Liver (tissue), 8 donors: ENCODE measurements at regions not wholly inside any gene's neighbourhood (a gene's known extent, or its start where the extent isn't known, plus 50 kb on each side); places are given as distances from the start of the nearest gene placed in this dataset.

Experiments used
- DNase-seq: peaks from one replicate; pipeline ENCODE4 v3.0.0-alpha.2; 2017; ENCODE audit warnings: low spot score
- H3K27ac ChIP-seq, 2 donors: one replicate each; pipeline ENCODE4 v1.7.0; 2013; ENCODE audit warnings: inconsistent platforms in 2 of 2, low read length in 2 of 2, control low read depth in 1 of 2, low read depth in 1 of 2, mild to moderate bottlenecking in 1 of 2
- H3K27me3 ChIP-seq, 4 donors: one replicate each; pipeline versions ENCODE4 v1.6.1 to v1.7.0; 2013; ENCODE audit warnings: low read length in 3 of 4, inconsistent platforms in 1 of 4, mild to moderate bottlenecking in 1 of 4, moderate library complexity in 1 of 4; ENCODE audit not compliant: control insufficient read depth in 4 of 4, insufficient read depth in 4 of 4
- H3K36me3 ChIP-seq, 4 donors: one replicate each; pipeline versions ENCODE4 v1.6.1 to v1.7.0; 2013; ENCODE audit warnings: low read length in 3 of 4, mild to moderate bottlenecking in 3 of 4, low read depth in 1 of 4, moderate library complexity in 1 of 4; ENCODE audit not compliant: control insufficient read depth in 4 of 4, insufficient read depth in 3 of 4
- H3K4me1 ChIP-seq, 4 donors: one replicate each; pipeline versions ENCODE4 v1.6.1 to v1.7.0; 2013; ENCODE audit warnings: low read length in 3 of 4, mild to moderate bottlenecking in 3 of 4, moderate library complexity in 1 of 4; ENCODE audit not compliant: control insufficient read depth in 4 of 4, insufficient read depth in 4 of 4
- H3K4me3 ChIP-seq, 3 donors: one replicate each; pipeline versions ENCODE4 v1.6.1 to v1.7.0; 2013; ENCODE audit warnings: low read length in 3 of 3, control low read depth in 1 of 3, low read depth in 1 of 3, mild to moderate bottlenecking in 1 of 3
- H3K9ac ChIP-seq, 2 donors: one replicate each; pipeline ENCODE4 v1.7.0; 2013; ENCODE audit warnings: low read length in 2 of 2, mild to moderate bottlenecking in 2 of 2, moderate library complexity in 2 of 2, control low read depth in 1 of 2, low read depth in 1 of 2
- H3K9me3 ChIP-seq, 4 donors: one replicate each; pipeline versions ENCODE4 v1.6.1 to v1.7.0; 2013; ENCODE audit warnings: low read length in 3 of 4; ENCODE audit not compliant: control insufficient read depth in 4 of 4
- ATF3 ChIP-seq: IDR thresholded peaks from 2 replicates; pipeline ENCODE4 v1.6.1; 2016; ENCODE audit warnings: antibody characterized with exemption
- CTCF ChIP-seq: fragments of 150-350 bp; IDR thresholded peaks from 2 replicates; pipeline ENCODE4 v1.5.1; 2017; ENCODE audit warnings: improper control_type of control experiment, low read depth, low read length; ENCODE audit not compliant: missing input control
- EGR1 ChIP-seq, 2 donors: IDR thresholded peaks; 2 replicates each; pipeline ENCODE4 v1.6.1; 2016 to 2018; ENCODE audit warnings: antibody characterized with exemption in 2 of 2, low read depth in 2 of 2
- FOXA1 ChIP-seq: IDR thresholded peaks from 2 replicates; pipeline ENCODE4 v1.6.1; 2016; ENCODE audit warnings: antibody characterized with exemption
- FOXA2 ChIP-seq: IDR thresholded peaks from 2 replicates; pipeline ENCODE4 v1.6.1; 2016; ENCODE audit warnings: antibody characterized with exemption
- GABPA ChIP-seq, 2 donors: IDR thresholded peaks in 1 of 2; conservative IDR thresholded peaks in 1 of 2; 2 replicates each; pipeline ENCODE4 v1.6.1; 2016; ENCODE audit warnings: antibody characterized with exemption in 2 of 2, mild to moderate bottlenecking in 1 of 2, moderate library complexity in 1 of 2
- HNF4A ChIP-seq, 2 donors: conservative IDR thresholded peaks; 2 replicates each; pipeline ENCODE4 v1.6.1; 2016; ENCODE audit warnings: antibody characterized with exemption in 2 of 2, mild to moderate bottlenecking in 2 of 2
- HNF4G ChIP-seq: IDR thresholded peaks from 2 replicates; pipeline ENCODE4 v1.6.1; 2016; ENCODE audit warnings: antibody characterized with exemption
- JUND ChIP-seq, 2 donors: IDR thresholded peaks; 2 replicates each; pipeline ENCODE4 v1.6.1; 2016; ENCODE audit warnings: antibody characterized with exemption in 2 of 2
- NR2F2 ChIP-seq: IDR thresholded peaks from 2 replicates; pipeline ENCODE4 v1.6.1; 2016; ENCODE audit warnings: antibody characterized with exemption
- SP1 ChIP-seq: IDR thresholded peaks from 2 replicates; pipeline ENCODE4 v1.6.1; 2018; ENCODE audit warnings: antibody characterized with exemption, mild to moderate bottlenecking
- TAF1 ChIP-seq: conservative IDR thresholded peaks from 2 replicates; pipeline ENCODE4 v1.6.1; 2016; ENCODE audit warnings: antibody characterized with exemption, mild to moderate bottlenecking
- YY1 ChIP-seq: IDR thresholded peaks from 2 replicates; pipeline ENCODE4 v1.6.1; 2016; ENCODE audit warnings: antibody characterized with exemption, mild to moderate bottlenecking
- WGBS: extraction: QIAGEN DNeasy Blood & Tissue Kit; methylation state at CpG from one replicate; pipeline ENCODE4 v1.1.7; 2013; 5-methylcytosine and 5-hydroxymethylcytosine counted together
- TF ChIP-seq, protein P1 (sequence below): IDR thresholded peaks from 2 replicates; pipeline ENCODE4 v1.6.1; 2016; ENCODE audit warnings: antibody characterized with exemption
- TF ChIP-seq, protein P2 (sequence below): IDR thresholded peaks from 2 replicates; pipeline ENCODE4 v1.6.1; 2016; ENCODE audit warnings: antibody characterized with exemption, mild to moderate bottlenecking
- donor health status: healthy.
- donor health status: healthy.
- donor health status: healthy.
- donor health status: healthy.
- donor health status: healthy.

DNA sequence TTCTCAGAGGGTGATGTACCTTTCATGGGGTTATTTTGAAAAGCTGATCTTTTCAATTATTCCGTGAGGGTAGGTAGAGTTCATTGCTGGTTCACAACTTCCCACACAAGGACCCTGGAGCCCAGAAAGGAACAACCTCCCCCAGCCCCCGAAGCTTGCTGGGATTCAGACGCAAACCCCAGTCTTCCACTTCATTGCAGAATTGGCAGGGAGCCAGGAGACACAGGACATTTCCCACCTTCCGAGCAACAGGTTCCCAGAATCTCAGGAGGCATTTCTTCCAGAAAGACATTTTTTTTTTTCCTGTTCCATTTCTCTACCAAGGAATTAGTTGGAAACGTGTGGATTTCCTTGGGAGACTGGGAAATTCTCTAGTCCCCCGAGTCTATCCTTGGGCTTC is 106.1 kb downstream of the GP2 start:
- no peak for DNase-seq
- TF ChIP-seq SP1, result no peak
- WGBS, result 68% methylated on average over 6 of the region's 6 CpGs
- Histone ChIP-seq H3K27me3 (peaks cover 0 to 6% (median 0%) of the 10 kb centered on the region in 4 donors), H3K9me3 (peaks cover 0 to 5% (median under 1%) of the 10 kb centered on the region in 4 donors), H3K36me3 (no peaks in the 10 kb centered on the region), H3K4me3 (no peak overlapping the region), H3K9ac (no peak overlapping the region), H3K27ac (no peak overlapping the region), H3K4me1 (no peaks in the 10 kb centered on the region)

- Histone ChIP-seq H3K36me3 (no peaks in the 10 kb centered on the region), H3K4me3 (no peak overlapping the region), H3K4me1 (no peaks in the 10 kb centered on the region), H3K27ac (no peak overlapping the region), H3K9me3 (peaks cover 0 to 5% (median 0%) of the 10 kb centered on the region in 4 donors), H3K27me3 (no peaks in the 10 kb centered on the region), H3K9ac (no peak overlapping the region)
- no peak for DNase-seq
- WGBS, result 81% methylated on average over 1 of the region's 1 CpG
- no peak for TF ChIP-seq JUND (IDR thresholded peaks at IDR 0.05)
- no peak for TF ChIP-seq SP1
- TF ChIP-seq HNF4G, result no peak
- no peak for TF ChIP-seq EGR1 (IDR thresholded peaks at IDR 0.05; ENCODE audit: low read depth in 2 of 2)
- no peak for TF ChIP-seq TAF1
- no peak for TF ChIP-seq YY1
- no peak for TF ChIP-seq FOXA2
- TF ChIP-seq, protein P1, sequence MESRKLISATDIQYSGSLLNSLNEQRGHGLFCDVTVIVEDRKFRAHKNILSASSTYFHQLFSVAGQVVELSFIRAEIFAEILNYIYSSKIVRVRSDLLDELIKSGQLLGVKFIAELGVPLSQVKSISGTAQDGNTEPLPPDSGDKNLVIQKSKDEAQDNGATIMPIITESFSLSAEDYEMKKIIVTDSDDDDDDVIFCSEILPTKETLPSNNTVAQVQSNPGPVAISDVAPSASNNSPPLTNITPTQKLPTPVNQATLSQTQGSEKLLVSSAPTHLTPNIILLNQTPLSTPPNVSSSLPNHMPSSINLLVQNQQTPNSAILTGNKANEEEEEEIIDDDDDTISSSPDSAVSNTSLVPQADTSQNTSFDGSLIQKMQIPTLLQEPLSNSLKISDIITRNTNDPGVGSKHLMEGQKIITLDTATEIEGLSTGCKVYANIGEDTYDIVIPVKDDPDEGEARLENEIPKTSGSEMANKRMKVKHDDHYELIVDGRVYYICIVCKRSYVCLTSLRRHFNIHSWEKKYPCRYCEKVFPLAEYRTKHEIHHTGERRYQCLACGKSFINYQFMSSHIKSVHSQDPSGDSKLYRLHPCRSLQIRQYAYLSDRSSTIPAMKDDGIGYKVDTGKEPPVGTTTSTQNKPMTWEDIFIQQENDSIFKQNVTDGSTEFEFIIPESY, result no peak
- TF ChIP-seq HNF4A (conservative IDR thresholded peaks at IDR 0.05), result no peak
- TF ChIP-seq NR2F2, result no peak
- TF ChIP-seq FOXA1, result no peak
- TF ChIP-seq GABPA (IDR thresholded peaks at IDR 0.05 in 1 of 2, conservative IDR thresholded peaks at IDR 0.05 in 1 of 2), result no peak
- no peak for TF ChIP-seq ATF3
Observed at GRCh38 chr16:20218093-20218492, 109.2 kb downstream of the GP2 start.

DNA sequence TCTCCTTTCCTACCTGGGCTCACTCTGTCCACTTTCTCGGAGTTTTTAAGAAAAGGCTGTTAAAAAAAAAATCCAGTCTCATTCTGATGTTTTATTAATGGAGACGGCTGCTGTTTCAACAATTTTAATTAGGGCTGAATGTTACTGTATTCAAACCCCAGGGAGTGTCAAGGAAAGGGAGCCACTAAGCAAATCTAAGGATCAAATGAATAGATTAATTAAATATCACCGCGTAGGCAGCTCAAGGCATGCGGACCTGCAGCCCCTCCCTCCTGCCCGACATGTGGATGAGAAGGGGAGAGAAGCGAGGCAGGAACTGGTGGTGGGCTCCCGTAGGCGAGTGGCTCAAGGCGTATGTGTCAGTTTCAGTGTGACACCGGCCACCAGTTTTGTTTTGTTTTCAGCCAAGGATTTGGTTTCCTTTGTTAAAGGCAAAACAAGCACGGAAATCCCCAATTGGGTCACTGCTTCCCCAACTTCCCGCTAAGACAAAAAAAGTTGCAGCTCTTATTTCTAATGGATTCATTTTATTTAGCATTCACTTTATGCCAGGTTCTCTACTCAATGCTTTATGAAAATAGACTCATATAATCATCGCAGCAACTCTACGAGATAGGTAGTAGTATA is 110.6 kb downstream of the GP2 start:
- H3K27me3 ChIP-seq, result no peaks in the 10 kb centered on the region
- peaks cover 0 to 5% (median 0%) of the 10 kb centered on the region in 4 donors for H3K9me3 ChIP-seq
- H3K4me3 ChIP-seq, result no peak overlapping the region
- no peak for TF ChIP-seq FOXA2
- TF ChIP-seq HNF4A (conservative IDR thresholded peaks at IDR 0.05), result no peak
- TF ChIP-seq SP1, result no peak
- TF ChIP-seq CTCF, result no peak
- no peak for TF ChIP-seq ATF3
- TF ChIP-seq JUND (IDR thresholded peaks at IDR 0.05), result no peak
- TF ChIP-seq, protein P2, sequence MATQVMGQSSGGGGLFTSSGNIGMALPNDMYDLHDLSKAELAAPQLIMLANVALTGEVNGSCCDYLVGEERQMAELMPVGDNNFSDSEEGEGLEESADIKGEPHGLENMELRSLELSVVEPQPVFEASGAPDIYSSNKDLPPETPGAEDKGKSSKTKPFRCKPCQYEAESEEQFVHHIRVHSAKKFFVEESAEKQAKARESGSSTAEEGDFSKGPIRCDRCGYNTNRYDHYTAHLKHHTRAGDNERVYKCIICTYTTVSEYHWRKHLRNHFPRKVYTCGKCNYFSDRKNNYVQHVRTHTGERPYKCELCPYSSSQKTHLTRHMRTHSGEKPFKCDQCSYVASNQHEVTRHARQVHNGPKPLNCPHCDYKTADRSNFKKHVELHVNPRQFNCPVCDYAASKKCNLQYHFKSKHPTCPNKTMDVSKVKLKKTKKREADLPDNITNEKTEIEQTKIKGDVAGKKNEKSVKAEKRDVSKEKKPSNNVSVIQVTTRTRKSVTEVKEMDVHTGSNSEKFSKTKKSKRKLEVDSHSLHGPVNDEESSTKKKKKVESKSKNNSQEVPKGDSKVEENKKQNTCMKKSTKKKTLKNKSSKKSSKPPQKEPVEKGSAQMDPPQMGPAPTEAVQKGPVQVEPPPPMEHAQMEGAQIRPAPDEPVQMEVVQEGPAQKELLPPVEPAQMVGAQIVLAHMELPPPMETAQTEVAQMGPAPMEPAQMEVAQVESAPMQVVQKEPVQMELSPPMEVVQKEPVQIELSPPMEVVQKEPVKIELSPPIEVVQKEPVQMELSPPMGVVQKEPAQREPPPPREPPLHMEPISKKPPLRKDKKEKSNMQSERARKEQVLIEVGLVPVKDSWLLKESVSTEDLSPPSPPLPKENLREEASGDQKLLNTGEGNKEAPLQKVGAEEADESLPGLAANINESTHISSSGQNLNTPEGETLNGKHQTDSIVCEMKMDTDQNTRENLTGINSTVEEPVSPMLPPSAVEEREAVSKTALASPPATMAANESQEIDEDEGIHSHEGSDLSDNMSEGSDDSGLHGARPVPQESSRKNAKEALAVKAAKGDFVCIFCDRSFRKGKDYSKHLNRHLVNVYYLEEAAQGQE, result no peak
- TF ChIP-seq, protein P1, result no peak
- no peak for TF ChIP-seq FOXA1
- TF ChIP-seq GABPA (IDR thresholded peaks at IDR 0.05 in 1 of 2, conservative IDR thresholded peaks at IDR 0.05 in 1 of 2), result no peak
- no peak for TF ChIP-seq HNF4G
- TF ChIP-seq YY1, result no peak
- 69% methylated on average over 15 of the region's 15 CpGs for WGBS
- no peaks in the 10 kb centered on the region for H3K4me1 ChIP-seq
- DNase-seq, result no peak
- no peak overlapping the region for H3K27ac ChIP-seq
- H3K9ac ChIP-seq, result no peak overlapping the region
- H3K36me3 ChIP-seq, result no peaks in the 10 kb centered on the region
